Muscle of arm (tissue), 1 donor: ENCODE measurements at regions not wholly inside any gene's neighbourhood (a gene's known extent, or its start where the extent isn't known, plus 50 kb on each side); places are given as distances from the start of the nearest gene placed in this dataset.
A peak's percentile ranks its signal among the peaks of the same experiment; 100 is the strongest.
"Not testable (repeated sequence)": the region's sequence is repeated elsewhere in the genome, so short reads cannot be mapped to it uniquely, and the experiment has no call there.

Experiments used
- DNase-seq: peaks from one replicate; pipeline ENCODE4 v3.0.0-alpha.2; 2013

DNA sequence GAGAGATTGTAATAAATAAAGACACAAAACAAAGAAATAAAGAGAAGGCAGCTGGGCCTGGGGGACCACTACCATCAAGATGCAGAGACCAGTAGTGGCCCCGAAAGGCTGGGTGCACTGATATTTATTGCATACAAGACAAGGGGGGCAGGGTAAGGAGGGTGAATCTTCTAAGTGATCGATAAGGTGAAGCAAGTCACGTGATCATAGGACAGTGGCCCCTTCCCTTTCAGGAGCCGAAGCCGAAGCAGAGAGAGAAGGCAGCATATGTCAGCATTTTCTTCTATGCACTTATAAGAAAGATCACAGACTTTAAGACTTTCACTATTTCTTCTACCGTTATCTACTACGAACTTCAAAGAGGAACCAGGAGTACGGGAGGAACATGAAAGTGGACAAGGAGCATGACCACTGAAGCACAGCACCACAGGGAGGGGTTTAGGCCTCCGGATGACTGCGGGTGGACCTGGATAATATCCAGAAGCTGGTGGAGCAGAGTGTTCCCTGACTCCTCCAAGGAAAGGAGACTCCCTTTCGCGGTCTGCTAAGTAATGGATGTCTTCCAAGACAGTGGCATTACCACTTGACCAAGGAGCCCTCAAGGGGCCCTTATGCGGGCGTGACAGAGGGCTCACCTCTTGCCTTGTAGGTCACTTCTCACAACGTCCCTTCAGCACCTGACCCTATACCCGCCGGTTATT is 126.4 kb downstream of the RBM46 start:
- DNase-seq: not testable (repeated sequence)

DNA sequence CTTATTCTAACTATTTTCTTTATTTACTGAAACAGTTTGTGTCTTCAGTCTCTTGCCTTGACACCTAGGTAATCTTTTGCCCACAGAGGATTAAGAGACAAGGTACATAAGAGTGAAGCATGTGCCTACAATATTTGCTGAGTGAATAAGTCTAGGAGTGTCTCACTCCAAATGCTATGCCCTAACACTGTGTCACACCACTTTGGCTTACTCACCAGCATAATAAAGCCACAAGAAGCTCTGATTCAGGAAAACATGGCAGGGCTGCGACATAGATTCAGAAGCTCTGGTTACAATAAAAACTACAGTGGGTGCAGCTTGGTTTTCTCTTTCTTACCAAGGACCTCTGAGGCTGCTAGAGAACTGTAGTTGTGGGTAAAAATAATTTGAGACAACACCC is 127.1 kb downstream of the RBM46 start:
- no peak for DNase-seq

DNA sequence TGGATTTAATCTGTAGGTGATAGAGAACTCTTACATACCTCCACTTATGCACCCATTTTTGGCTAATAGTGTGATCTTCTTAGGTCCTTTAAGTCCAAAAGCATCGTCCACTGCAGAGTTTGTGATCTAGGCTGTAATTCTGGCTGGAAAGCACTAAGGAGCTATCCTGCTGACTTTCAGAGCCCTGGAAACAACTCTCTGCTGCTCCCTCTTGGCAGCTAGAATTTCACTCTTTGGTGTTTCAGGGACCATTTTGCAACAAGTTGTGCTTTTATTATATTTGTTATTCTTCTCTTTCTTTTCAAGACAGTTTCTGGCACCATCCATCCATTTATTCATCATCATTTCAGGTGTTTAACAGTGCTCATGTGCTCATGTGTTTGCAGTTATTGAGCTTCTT is 130.0 kb downstream of the RBM46 start:
- DNase-seq: peak; percentile 3

DNA sequence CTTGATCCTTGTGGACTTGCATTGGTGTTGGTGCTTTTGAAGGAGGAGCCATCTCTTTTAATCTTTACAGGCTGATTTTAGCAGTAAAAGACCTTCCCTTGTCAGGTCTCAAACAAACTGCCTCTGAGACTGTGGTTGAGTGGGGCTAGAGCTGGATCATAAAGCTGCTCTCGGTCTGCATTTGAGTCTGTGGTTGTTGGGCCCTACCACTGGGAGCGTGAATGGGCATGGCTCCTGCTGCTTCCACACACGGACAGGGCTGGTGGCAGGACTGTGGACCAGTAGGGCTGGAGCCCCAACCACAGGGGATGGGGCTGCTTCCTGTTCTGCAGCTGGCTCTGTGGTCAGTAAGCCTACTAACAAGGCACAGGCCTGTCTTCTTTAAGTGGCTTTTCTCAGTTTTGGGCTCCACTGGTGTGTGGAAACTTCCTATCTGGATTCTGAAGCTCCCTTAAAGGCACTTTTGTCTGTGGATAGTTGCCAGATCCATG is 130.6 kb downstream of the RBM46 start:
- DNase-seq: no peak

DNA sequence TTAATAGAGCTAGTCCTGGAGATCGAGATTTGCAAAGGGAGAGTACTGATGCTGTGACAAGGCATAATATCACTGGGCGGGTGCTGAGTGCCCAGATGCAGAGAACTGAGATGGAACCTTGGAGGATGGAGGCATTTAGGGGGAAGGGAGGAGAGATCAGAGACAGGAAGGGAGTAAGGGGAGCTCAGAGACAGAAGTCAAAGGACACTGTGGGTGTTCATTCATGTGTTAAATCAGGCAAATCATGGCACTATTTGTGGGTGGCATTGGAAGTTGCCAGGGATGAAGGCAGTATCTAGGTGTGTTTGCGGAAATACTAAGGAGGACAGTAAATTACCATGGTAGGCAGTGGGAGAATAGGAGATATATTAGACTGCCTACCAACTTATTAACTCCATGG is 135.0 kb downstream of the RBM46 start:
- DNase-seq: no peak

DNA sequence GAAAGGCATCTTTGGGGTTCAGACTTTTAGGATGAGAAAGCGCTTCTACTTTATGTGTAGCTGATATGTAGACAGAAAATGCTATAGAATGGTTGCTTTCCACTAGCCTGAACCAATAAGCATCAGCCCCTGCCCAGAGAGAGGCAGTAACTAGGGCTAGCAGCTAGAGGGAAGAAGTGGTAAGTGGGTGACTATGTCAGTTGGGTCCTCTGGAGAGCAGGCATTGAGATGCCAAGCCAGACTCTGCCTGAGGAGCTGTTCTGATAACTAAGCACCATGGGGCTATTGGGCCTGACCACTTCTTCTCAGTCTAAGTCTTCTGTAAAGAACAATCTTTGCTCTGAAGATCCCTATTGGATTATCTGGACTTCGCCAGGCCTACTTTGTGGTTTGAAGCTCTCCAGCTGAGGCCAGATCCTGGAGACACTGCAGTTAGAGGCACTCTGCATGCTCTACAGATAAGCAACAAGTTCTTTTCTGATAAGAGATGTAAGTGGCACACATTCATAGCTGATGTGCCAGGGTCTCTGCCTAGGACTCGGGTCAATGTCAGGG is 146.1 kb downstream of the RBM46 start:
- no peak for DNase-seq

DNA sequence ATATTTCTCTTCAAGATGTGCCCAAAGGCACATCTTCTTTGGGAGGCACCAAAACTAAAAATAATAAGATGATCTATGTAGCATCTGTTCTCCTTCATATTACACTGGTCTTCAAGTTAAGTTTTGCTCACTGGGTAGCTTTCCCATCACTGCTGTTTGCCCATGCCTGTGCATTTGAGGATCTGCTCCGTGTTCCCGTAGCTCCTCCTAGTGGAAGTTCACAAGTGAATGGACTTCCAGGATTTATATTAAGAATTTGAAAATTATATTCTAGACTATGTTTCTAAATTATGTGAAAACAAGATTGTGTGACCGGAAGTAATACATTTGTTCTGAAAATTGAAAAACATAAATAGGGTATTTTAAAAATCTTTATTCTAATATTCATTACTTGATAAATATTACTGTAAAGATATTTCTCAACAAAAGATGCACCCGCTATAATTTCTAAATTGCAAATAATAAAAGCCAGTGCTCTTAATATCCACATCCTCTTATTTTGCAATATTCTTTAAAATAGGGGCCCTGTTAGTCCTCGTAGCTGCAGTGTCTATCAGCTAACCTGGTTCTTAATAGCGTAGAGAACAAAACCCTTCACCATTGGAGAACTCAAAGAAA is 147.7 kb downstream of the RBM46 start:
- DNase-seq: no peak

DNA sequence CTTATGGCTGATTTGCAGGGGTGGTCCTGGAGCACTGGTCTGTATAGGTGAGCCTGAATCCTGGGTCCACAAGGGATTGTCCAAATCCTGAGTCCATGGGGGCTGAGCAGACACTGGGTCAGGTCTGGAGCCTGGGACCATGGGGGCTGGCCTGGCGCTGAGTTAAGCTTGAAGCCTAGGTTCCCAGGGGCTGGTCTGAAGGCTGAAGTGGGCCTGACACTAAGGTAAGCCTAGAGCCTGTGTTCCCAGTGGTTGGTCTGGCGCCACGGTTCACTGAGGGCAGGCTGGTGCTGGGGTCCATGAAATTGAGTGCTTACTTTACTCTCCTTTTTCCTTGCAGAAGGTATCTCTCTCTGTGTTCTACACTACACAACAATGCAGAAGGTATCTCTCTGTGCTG is 155.8 kb downstream of the RBM46 start:
- no peak for DNase-seq

DNA sequence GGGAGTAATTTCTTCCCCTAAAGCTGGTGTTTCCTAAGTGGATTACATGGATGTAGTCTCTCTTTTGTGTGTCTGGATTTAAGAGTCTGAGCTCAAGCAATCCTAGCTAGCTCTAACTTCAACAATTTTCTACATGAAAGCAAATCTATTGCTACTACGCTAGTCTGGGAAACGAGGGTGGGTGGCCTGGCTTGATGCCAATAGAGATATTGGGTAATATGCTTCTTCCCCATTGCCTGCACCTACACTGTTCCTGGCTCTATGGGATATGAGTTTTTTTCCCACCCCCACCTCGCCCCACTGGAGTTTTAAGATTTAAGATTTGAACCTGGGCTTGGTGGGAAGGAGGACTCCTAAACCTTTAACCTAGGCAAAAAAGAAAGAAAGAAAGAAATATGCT is 158.8 kb downstream of the RBM46 start:
- DNase-seq: no peak

DNA sequence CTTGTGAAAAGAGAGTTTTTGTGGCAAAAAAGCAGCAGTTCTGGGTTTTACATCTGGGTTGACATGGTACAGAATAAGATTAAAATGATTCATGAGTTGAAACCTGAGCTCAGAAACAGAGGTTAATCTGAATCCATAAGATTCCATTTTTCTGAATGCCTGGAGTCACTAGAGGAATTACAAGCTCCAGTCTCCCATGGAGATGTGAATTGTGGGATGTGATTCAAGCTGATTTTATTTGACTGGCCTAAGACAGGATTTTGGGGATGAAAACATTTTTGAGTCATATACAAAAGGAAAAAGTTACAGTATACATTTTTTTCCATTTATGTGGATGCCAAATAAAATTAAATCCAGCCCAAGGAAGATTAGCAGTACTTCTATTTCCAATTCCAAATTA is 161.1 kb downstream of the RBM46 start:
- DNase-seq: peak; percentile 20

DNA sequence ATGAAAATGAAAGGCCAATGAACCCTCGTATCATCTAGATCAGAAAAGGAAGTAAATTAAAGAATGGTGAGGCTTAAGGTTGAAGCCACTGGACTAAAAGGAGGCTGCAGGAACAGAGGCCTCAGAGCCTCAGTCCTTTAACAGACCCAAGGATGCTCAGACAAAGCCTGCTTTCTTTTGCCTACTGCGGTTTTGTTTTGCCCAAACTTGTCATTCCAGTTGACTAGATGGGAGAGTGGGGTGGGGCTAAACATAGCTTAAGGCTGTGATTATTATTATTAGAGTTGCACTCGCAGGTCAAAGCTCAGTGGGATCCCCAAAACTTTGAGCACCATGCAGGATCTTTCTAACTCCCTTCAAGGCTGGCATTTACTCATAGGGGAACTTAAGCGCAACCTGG is 163.9 kb downstream of the RBM46 start:
- DNase-seq: no peak

DNA sequence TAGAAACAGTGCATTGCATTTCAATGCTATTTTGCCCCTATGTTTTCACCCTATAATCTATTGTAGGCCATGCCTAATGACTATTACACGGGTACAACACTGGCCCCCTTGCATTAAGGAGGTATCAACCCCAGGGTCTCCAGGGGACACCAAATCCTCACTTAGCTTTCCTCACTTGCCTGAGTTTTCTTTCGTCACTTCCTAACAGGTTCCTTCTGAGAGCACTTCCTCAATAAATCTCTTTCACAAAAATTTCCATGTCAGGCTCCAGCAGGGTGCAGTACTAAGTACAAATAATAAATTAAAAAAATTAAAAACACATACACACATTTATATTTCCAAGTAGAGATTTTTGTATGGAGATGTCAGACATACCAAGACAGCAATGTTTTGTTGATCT is 165.0 kb downstream of the RBM46 start:
- DNase-seq: no peak

DNA sequence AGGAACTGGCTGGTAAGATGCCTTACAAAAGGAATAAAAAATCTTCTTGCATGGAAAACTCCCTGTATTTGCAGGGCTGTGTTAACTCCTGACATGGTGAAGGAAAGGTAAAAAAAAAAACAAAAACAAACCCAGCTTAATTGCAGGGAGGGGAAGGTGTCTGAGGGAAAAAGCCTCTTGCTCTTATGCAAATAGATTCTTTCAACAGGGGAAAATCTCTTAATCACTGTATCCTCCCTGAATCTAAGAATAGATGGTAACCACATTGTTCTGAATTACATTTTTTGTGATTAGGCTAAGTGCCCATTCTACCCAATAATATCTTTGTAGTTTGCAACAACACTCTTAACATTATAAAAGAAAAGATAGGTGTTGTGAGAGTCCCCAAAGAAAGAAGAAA is 172.6 kb downstream of the RBM46 start:
- no peak for DNase-seq

DNA sequence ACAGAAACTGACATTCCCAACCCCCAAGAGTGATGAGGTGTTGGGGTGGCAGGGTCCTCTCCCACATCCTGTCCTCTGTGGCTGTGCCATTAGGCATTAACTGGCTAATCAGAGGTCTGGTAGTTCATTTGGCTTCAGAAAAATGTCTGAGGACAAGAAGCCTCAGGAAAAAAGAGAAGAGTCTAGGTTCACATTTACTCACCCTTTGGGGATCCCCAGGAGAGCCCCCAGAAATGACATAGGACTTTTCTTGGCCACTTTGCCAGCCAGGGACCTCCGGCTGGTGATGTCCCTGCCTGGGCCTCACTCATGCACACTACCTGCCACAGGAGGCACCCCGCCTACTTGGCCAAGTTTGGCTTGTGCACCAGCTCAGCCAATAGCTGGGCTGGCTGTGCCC is 173.0 kb downstream of the RBM46 start:
- no peak for DNase-seq

DNA sequence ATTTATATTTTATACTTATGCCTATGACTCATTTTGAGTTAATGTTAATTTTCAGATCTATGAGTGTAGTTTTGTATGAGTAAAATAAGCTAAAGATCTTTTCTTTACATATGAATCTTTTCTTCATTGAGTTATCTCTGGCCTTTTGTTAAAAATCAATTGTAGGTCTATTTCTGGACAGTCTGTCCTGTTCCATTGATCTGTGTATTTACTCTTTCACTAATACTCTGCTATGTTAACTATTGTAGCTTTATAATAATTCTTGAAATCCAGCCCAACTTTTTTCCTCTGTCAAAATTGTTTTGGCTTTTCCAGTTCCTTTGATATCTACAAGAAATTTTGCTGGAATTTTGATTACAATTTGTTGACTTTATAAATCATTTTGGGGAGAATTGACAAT is 177.0 kb downstream of the RBM46 start:
- no peak for DNase-seq

DNA sequence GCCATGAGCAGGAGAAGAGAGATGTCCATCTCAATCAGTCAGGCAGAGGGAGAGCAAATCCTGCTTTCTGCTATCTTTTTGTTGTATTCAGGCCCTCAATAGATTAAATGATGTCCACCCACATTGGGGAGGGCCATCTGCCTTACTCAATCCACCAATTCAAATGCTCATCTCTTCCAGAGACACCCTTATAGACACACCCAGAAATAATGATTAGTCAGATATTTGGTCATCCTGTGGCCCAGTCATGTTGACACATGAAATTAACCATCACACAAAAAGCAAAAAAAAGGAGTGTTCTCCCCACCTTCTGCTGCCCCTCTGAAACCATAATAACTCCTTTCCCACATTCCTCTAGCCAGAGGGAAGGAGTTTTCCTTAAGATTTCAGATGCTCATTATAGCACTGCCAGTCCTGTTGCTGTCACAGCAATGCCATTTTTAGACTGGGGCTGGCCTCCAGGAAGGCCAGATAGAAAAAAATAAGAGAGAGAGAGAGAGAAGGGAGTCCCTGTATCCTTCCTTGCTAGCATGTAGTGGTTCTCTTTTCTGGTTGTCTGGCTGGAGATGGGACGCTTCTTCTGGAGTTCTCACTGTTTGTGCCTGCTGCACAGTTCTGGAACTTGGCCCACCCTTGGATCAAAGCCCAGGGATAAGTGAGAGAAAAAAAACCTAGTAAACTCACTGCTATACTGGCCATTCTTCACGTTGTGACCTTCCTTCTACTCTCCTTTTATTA is 177.7 kb downstream of the RBM46 start:
- DNase-seq: peak; percentile 51

DNA sequence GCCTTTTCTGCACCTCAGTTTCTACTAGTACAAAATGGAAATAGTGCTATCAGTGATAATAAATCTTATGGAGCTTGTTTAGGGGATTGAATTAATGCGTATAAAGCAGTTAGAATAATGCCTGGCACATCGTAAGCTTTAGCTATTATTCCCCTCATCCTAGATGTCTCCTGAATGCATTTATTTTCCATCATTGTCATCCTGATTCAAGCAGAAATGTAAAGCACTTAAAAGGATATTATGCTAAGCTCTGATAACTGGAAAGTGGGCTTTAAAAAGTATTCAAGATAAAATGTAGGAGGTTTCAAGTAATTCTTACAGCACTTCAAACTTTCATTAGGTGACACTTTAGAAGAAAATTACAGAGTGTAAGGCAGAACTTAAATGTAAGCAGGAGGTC is 178.7 kb downstream of the RBM46 start:
- DNase-seq: no peak

DNA sequence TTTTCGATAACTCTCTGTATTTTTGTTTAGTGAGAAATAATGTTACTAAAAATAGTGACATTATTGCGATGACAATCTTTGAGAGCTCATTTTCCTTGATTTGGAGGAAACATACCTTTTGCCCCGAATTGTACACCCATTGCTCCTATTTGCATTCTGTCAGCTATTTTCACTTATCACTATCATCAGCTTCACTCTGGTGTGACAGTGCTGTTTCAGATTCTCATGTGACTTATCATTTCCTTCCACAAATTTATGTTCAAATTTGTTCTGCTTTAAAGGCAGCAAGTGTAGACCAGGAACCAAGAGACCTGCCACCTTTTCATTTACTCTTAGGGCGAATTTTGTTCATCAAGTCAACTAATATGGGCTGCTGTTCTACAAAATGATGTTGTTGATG is 179.4 kb downstream of the RBM46 start:
- DNase-seq: no peak

DNA sequence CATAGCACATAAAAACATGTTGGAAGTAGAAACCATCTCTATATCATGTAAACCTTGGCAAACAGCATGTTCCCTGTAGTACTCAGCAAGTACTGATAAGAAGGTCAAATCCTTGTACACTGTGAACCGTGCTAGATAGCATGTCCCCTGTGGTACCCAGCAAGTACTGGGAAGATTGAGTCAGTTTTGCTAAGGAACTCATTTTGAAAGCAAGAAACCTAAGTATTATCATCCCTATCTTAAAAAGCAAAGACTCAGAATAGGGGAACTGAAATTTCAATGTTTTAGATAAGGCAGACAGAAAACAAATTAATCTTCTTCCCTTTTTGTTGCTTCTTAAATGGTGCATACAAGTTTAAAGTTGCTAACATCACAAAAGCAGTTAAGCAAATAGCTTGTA is 180.2 kb downstream of the RBM46 start:
- DNase-seq: no peak

DNA sequence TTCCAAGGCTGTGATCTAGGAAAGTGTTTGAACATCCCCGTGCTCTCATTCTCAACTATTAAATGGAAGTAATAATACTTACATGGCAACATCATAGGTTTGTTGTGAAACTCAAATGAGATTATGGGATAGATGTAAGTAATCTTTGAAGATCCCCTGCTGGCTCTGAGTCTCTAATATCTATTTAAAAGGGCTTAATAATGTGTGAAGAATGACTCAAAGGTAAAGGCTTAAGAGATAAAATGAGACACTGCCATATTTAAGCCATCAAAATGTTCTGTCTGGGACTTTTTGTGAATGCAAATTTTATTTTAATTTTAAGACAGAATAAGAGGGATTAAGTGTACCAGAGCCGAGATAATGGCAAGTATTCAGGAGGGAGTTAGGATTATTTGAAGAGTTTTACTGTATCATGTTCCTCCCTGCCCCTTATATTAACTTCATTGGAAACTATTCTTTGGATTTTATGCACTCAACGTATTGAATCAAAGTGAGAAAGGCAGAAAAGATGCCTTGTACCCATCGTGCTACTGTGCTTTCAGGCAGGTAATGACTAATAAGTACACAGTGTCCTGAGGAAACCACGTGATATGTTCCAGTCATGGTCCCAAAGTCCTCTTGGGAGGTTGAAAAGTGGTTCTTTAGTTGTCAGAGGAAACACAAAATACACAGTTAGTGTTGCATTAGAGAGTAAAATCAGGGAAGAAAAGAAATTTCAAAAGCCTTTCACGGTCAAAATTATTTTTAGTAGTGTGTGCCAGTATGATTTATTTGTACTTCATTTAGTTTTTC is 192.4 kb downstream of the RBM46 start:
- DNase-seq: no peak

DNA sequence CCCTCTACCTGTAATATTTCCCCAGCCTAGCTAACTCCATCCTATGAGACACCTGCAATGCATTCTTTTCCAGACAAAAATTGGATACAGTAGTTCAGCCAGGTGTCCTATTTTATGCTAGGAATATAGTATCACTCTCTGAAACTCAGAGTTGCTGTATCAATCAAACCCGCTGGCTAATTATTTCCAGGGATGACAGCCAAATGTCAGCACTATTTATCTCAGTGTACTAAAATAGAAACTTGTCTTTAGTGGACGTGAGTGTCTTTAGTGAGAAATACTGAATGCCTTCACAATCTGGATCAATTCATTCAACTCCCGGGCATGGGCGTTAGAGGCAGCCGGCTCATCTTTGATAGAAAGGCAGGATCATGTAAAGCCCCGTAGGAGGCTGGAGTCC is 196.2 kb downstream of the RBM46 start:
- DNase-seq: no peak
